RWPE1 (cell line): ENCODE measurements at regions not wholly inside any gene's neighbourhood (a gene's known extent, or its start where the extent isn't known, plus 50 kb on each side); places are given as distances from the start of the nearest gene placed in this dataset.

Source experiments
- CTCF ChIA-PET: fragments of 350-600 bp; sonication (Branson Sonifier 250); formaldehyde crosslinking; extraction: SDS; loops from one replicate; lab custom pipeline; 2021; lab: Yijun Ruan, JAX
- POLR2A ChIA-PET: fragments of 400-600 bp; formaldehyde crosslinking; extraction: SDS; loops from one replicate; lab custom pipeline; 2020; ENCODE audit warnings: antibody characterized with exemption; ENCODE audit not compliant: low non-redundant PET; lab: Yijun Ruan, JAX
- DNase-seq: peaks from one replicate; pipeline ENCODE4 v3.0.0; 2012; ENCODE audit warnings: low spot score
- H3K27ac ChIP-seq: fragments of 450-650 bp; 2 replicates; pipeline ENCODE4 v1.5.1; 2017
- TF ChIP-seq, protein P1 (sequence below): fragments of 450-650 bp; conservative IDR thresholded peaks from 2 replicates; pipeline ENCODE4 v1.5.1; 2017; ENCODE audit warnings: low read depth, mild to moderate bottlenecking

DNA sequence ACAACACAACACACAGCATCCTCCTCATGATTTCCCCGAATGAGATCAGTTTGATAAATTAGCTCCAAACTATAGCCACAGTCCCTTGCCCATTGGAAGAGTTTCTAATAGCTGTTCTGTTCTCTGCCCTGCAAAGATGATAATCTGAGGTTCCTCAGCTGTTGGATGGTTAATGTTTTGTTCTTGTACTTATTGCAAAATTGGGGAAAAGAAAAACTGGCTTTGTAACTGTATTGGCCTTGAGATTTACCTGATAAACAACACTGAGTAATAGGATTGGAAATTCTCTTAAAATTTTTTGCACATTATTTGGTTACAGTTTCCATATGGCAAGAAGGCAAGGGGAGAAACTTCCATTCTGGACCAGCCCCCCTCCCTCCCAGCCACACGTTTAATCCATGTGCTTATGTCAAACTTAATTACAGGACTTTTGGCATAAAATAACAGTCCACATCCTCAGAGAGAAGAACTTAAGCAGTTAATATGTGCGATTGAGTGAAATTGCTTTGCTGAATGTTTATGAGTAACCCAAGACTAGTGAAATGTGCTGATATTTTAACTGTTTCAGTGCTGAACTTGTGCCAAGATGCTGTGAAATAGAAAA, 119.1 kb upstream of the ZFHX3 start:
- ChIA-PET POLR2A (no interaction called here), CTCF (no interaction called here)
- TF ChIP-seq, protein P1, sequence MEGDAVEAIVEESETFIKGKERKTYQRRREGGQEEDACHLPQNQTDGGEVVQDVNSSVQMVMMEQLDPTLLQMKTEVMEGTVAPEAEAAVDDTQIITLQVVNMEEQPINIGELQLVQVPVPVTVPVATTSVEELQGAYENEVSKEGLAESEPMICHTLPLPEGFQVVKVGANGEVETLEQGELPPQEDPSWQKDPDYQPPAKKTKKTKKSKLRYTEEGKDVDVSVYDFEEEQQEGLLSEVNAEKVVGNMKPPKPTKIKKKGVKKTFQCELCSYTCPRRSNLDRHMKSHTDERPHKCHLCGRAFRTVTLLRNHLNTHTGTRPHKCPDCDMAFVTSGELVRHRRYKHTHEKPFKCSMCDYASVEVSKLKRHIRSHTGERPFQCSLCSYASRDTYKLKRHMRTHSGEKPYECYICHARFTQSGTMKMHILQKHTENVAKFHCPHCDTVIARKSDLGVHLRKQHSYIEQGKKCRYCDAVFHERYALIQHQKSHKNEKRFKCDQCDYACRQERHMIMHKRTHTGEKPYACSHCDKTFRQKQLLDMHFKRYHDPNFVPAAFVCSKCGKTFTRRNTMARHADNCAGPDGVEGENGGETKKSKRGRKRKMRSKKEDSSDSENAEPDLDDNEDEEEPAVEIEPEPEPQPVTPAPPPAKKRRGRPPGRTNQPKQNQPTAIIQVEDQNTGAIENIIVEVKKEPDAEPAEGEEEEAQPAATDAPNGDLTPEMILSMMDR = no peak
- DNase-seq = no peak
- H3K27ac ChIP-seq = no peak overlapping the region

DNA sequence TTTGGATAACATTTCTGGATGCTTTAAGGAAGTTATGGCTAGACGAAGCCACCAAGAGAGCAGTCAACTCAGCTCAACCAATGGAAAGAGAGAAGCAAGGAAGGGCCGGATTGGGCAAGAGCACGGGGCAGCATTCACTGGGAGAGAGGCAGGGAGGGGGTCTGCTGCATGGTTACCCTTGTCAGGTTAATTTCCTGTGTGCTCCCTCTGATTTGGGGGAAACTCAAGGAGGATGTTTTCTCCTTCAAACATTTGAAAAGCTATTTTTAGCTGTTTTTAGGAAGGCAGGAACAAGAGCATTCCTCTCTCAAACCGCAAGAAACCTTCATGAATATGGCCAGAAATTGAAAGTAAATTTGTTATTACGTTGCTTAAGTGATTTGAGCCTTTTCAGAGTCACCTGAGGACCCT, 118.5 kb upstream of the ZFHX3 start:
- POLR2A ChIA-PET = no interaction called here

DNA sequence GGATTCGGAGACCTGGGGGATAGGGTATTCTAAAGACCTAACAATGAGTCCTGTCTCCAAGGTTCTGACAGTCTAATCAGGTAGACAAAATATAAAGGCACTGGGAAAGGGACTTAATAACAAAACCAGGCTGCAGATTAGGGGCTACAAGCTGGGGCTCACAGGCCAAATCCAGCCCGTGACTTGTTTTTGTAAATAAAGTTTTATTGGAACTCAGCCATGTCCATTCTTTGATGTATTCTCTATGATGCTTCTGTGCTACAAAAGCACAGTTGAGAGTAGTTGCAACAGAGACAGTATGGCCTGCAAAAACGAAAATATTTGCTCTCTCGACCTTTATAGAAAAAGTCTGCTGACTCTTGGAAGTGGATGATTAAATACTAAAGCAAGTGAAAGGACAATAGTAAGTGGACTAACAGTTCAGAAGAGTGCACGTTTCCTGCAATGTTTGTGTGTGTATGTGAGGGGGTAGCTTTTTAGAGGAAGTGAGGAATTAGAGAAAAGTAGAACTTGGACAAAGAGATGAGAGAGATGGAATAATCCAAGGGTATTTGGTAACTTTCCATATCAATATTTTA, 115.4 kb upstream of the ZFHX3 start:
- CTCF ChIA-PET = no interaction called here
- no peak for DNase-seq
- POLR2A ChIA-PET = no interaction called here
- no peak overlapping the region for H3K27ac ChIP-seq
- TF ChIP-seq, protein P1 = no peak

More for the DNA sequence above, 118.5 kb upstream of the ZFHX3 start:
- CTCF ChIA-PET = no interaction called here
- no peak for DNase-seq
- TF ChIP-seq, protein P1 = no peak
- no peak overlapping the region for H3K27ac ChIP-seq

DNA sequence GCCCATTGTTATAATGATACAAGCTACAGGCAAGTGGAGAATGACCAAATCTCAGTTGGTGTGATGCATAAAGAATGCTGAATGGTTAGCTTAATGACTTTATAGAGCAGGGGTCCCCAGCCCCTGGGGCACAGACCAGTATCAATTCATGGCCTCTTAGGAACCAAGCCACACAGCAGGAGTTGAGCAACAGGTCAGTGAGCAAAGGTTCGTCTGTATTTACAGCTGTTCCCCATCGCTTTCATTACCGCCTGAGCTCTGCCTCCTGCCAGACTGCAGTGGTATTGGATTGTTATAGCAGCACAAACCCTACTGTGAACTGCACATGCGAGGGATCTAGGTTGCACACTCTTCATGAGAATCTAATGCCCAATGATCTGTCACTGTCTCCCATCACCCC, 114.0 kb upstream of the ZFHX3 start:
- POLR2A ChIA-PET = no interaction called here
- TF ChIP-seq, protein P1 = no peak
- no peak overlapping the region for H3K27ac ChIP-seq
- no peak for DNase-seq
- CTCF ChIA-PET = no interaction called here

DNA sequence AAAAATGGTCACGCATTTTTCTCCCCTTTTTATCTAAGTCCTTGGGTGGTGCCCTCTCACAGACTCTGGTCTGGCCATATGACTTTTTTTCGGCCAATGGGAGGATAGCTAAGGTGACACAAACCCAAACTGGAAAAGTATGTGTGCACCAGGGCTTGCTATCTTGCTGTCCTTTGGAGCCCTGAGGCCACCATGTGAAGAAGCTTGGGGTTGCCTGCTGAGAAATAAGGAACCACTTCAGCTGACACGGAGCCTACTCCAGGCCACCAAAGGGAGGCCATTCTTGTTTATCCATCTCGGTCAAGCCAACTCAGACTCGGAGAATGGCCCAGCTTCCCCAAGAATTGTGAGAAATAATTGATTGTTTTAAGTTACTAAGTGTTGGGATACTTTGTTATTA, 111.4 kb upstream of the ZFHX3 start:
- TF ChIP-seq, protein P1 = no peak
- DNase-seq = no peak
- H3K27ac ChIP-seq = no peak overlapping the region
- ChIA-PET CTCF (interaction anchor here (1.0 kb wide), 1 partner anchor 13 kb away, joined by 7 read pairs; no protein-coding TSS in a partner anchor), POLR2A (no interaction called here)

- TF ChIP-seq, protein P1 = no peak
- no peak for DNase-seq
- POLR2A ChIA-PET = no interaction called here
- no peak overlapping the region for H3K27ac ChIP-seq
- CTCF ChIA-PET = no interaction called here
These were observed 109.9 kb upstream of the ZFHX3 start for GRCh38 chr16:73157861-73158260.
